HEK293T (cell line): ENCODE measurements at regions not wholly inside any gene's neighbourhood (a gene's known extent, or its start where the extent isn't known, plus 50 kb on each side); places are given as distances from the start of the nearest gene placed in this dataset.
"Not testable (repeated sequence)": the region's sequence is repeated elsewhere in the genome, so short reads cannot be mapped to it uniquely, and the experiment has no call there.

ENCODE experiments used
- FOXK2 ChIP-seq: fragments of 450-650 bp; IDR thresholded peaks from 2 replicates; pipeline ENCODE4 v1.6.1; 2016; ENCODE audit warnings: mild to moderate bottlenecking
- HDGF ChIP-seq: fragments of 450-650 bp; IDR thresholded peaks from 2 replicates; pipeline ENCODE4 v1.6.1; 2017; ENCODE audit warnings: antibody characterized with exemption, borderline replicate concordance

DNA sequence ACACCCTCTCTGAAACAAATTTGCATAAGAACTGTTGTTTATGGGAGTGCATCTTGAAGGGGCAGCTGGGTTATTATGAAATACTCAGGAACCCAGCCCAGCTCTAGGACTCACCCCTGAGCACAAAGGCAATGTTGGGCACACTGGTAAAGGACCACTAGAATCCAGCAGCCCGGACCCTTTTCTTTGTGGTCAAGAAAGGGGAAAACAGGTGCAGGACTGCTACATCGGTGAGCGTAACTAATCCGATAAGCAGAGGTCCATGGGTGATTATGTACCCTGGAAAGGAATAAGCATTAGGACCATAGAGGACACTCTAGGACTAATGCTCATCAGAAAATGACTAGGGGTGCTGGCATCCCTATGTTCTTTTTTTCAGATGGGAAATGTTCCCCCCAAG is 185.0 kb upstream of the GPC6 start:
- TF ChIP-seq HDGF, FOXK2: not testable (repeated sequence)
